ENCODE measurements at regions not wholly inside any gene's neighbourhood (a gene's known extent, or its start where the extent isn't known, plus 50 kb on each side); places are given as distances from the start of the nearest gene placed in this dataset.

DNA sequence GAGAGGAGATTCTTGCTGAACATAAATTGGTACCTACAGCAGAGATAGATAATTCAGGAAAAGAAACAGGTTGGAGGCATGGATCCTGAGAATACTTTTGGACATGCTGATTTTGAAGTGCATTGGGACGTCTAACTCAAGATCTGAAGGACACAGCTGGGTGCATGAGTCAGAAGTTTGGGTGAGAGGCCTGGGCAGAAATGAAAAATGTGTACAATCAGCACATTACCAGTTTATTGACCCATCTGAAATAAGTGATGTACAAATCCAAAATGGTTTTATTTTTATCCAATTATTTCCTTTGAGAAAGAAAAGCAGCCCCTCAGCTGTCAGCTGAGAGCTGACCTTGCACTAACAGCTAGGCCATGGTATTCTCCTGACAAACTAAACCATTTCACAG, 975.2 kb upstream of the B3GALT2 start:
- Mint-ChIP-seq H3K4me3 (ENCODE audit: unreplicated experiment) (no peak overlapping the region), H3K27me3 (ENCODE audit: insufficient read depth, unreplicated experiment) (peaks cover 3% of the 10 kb centered on the region), H3K4me1 (ENCODE audit: low read depth, unreplicated experiment) (no peaks in the 10 kb centered on the region), H3K36me3 (ENCODE audit: insufficient read depth, unreplicated experiment) (no peaks in the 10 kb centered on the region), H3K9me3 (ENCODE audit: unreplicated experiment) (no peaks in the 10 kb centered on the region), H3K27ac (ENCODE audit: unreplicated experiment) (no peak overlapping the region)
- intact Hi-C loops (cut with micrococcal nuclease; ENCODE audit: unreplicated experiment): no loop called here
- DNase-seq: no peak
- CTCF ChIA-PET: no interaction called here
- TF ChIP-seq, protein P1, sequence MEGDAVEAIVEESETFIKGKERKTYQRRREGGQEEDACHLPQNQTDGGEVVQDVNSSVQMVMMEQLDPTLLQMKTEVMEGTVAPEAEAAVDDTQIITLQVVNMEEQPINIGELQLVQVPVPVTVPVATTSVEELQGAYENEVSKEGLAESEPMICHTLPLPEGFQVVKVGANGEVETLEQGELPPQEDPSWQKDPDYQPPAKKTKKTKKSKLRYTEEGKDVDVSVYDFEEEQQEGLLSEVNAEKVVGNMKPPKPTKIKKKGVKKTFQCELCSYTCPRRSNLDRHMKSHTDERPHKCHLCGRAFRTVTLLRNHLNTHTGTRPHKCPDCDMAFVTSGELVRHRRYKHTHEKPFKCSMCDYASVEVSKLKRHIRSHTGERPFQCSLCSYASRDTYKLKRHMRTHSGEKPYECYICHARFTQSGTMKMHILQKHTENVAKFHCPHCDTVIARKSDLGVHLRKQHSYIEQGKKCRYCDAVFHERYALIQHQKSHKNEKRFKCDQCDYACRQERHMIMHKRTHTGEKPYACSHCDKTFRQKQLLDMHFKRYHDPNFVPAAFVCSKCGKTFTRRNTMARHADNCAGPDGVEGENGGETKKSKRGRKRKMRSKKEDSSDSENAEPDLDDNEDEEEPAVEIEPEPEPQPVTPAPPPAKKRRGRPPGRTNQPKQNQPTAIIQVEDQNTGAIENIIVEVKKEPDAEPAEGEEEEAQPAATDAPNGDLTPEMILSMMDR (IDR thresholded peaks at IDR 0.05; ENCODE audit: insufficient read depth in 1 of 2, low read depth in 1 of 2, low read length in 1 of 2, severe bottlenecking in 1 of 2, unreplicated experiment in 1 of 2): no peak
- H3K27me3 ChIP-seq (replicated peaks; ENCODE audit: control insufficient read depth, insufficient read depth, low read length): no peaks in the 10 kb centered on the region
- H3K4me3 ChIP-seq (ENCODE audit: low read depth, low read length): no peak overlapping the region
- no peaks in the 10 kb centered on the region for H3K36me3 ChIP-seq (ENCODE audit: control insufficient read depth, insufficient read depth, low read length)
- POLR2A ChIA-PET: no interaction called here
- H3K4me1 ChIP-seq: no peaks in the 10 kb centered on the region
- BruUV-seq (replicated peaks): no TSS peak
- no peaks in the 10 kb centered on the region for H3K9me3 ChIP-seq

DNA sequence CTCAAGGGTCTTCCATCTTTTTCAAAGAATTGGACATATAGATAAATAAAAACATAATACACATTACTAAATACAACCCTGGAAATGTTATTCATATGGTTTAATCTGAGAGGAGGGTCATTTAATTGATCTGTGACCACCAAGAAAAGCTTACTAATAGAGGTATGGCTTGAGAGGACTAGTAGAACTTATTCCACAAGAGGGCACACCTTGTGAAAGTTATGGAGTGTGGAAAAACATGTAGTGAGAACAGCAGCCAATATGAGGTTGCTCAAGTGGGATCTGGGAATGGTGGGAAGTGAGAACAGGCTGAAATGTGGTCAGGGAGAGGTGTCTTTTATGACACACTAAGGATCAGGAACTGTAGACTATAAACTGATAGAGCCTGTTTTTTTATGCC, 973.5 kb upstream of the B3GALT2 start:
- Mint-ChIP-seq H3K4me3 (ENCODE audit: unreplicated experiment) (no peak overlapping the region), H3K9me3 (ENCODE audit: unreplicated experiment) (no peaks in the 10 kb centered on the region), H3K36me3 (ENCODE audit: insufficient read depth, unreplicated experiment) (no peaks in the 10 kb centered on the region), H3K27me3 (ENCODE audit: insufficient read depth, unreplicated experiment) (peaks cover 3% of the 10 kb centered on the region), H3K4me1 (ENCODE audit: low read depth, unreplicated experiment) (no peaks in the 10 kb centered on the region), H3K27ac (ENCODE audit: unreplicated experiment) (no peak overlapping the region)
- Histone ChIP-seq H3K36me3 (ENCODE audit: control insufficient read depth, insufficient read depth, low read length) (no peaks in the 10 kb centered on the region), H3K27me3 (replicated peaks; ENCODE audit: control insufficient read depth, insufficient read depth, low read length) (no peaks in the 10 kb centered on the region), H3K4me1 (no peaks in the 10 kb centered on the region), H3K9me3 (no peaks in the 10 kb centered on the region), H3K4me3 (ENCODE audit: low read depth, low read length) (no peak overlapping the region)
- CTCF ChIA-PET: no interaction called here
- TF ChIP-seq, protein P1 (IDR thresholded peaks at IDR 0.05; ENCODE audit: insufficient read depth in 1 of 2, low read depth in 1 of 2, low read length in 1 of 2, severe bottlenecking in 1 of 2, unreplicated experiment in 1 of 2): no peak
- DNase-seq: no peak
- intact Hi-C loops (cut with micrococcal nuclease; ENCODE audit: unreplicated experiment): no loop called here
- POLR2A ChIA-PET: no interaction called here
- no TSS peak for BruUV-seq (replicated peaks)

DNA sequence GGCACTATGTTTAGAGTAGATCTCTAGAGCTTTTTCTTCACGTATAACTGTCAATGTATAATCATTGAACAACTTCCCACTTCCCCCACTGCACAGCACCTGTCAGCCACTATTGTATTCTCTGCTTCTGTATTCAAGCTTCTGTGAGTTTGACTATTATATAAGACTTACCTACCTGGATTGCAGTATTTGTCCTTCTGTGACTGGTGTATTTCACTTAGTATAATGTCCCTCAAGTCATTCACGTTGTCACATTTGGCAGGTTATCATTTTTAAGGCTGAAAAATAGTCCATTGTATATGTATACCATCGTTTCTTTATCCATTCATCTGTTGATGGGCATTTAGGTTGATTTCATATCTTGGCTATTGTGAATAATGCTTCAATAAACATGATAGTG, 969.5 kb upstream of the B3GALT2 start:
- POLR2A ChIA-PET: no interaction called here
- no peak for DNase-seq
- H3K27me3 ChIP-seq (replicated peaks; ENCODE audit: control insufficient read depth, insufficient read depth, low read length): no peaks in the 10 kb centered on the region
- Mint-ChIP-seq H3K4me1 (ENCODE audit: low read depth, unreplicated experiment) (no peaks in the 10 kb centered on the region), H3K27me3 (ENCODE audit: insufficient read depth, unreplicated experiment) (no peaks in the 10 kb centered on the region), H3K36me3 (ENCODE audit: insufficient read depth, unreplicated experiment) (no peaks in the 10 kb centered on the region), H3K4me3 (ENCODE audit: unreplicated experiment) (no peak overlapping the region), H3K9me3 (ENCODE audit: unreplicated experiment) (no peaks in the 10 kb centered on the region), H3K27ac (ENCODE audit: unreplicated experiment) (no peak overlapping the region)
- TF ChIP-seq, protein P1 (IDR thresholded peaks at IDR 0.05; ENCODE audit: insufficient read depth in 1 of 2, low read depth in 1 of 2, low read length in 1 of 2, severe bottlenecking in 1 of 2, unreplicated experiment in 1 of 2): no peak
- H3K9me3 ChIP-seq: no peaks in the 10 kb centered on the region
- no peaks in the 10 kb centered on the region for H3K4me1 ChIP-seq
- H3K4me3 ChIP-seq (ENCODE audit: low read depth, low read length): no peak overlapping the region
- BruUV-seq (replicated peaks): no TSS peak
- no peaks in the 10 kb centered on the region for H3K36me3 ChIP-seq (ENCODE audit: control insufficient read depth, insufficient read depth, low read length)
- CTCF ChIA-PET: no interaction called here
- intact Hi-C loops (cut with micrococcal nuclease; ENCODE audit: unreplicated experiment): no loop called here
